ENCODE measurements at regions not wholly inside any gene's neighbourhood (a gene's known extent, or its start where the extent isn't known, plus 50 kb on each side); places are given as distances from the start of the nearest gene placed in this dataset.

- no peak overlapping the region for H3K4me3 ChIP-seq (ENCODE audit: low read depth, low read length)
- TF ChIP-seq CTCF (IDR thresholded peaks at IDR 0.05; ENCODE audit: borderline replicate concordance, insufficient read depth, low read depth, low read length), result no peak
Observed at GRCh38 chr9:134544388-134545214, 97.0 kb upstream of the COL5A1 start.

- no peak overlapping the region for H3K4me3 ChIP-seq (ENCODE audit: low read depth, low read length)
- TF ChIP-seq CTCF (IDR thresholded peaks at IDR 0.05; ENCODE audit: borderline replicate concordance, insufficient read depth, low read depth, low read length), result no peak
Observed at GRCh38 chr9:134545215-134545542, 96.4 kb upstream of the COL5A1 start.

- TF ChIP-seq CTCF (IDR thresholded peaks at IDR 0.05; ENCODE audit: borderline replicate concordance, insufficient read depth, low read depth, low read length), result no peak
- no peak overlapping the region for H3K4me3 ChIP-seq (ENCODE audit: low read depth, low read length)
Observed at GRCh38 chr9:134545543-134546245, 95.9 kb upstream of the COL5A1 start.

GRCh38 chr9:134546246-134546731 lies 95.3 kb upstream of the COL5A1 start:
- H3K4me3 ChIP-seq (ENCODE audit: low read depth, low read length), result no peak overlapping the region
- TF ChIP-seq CTCF (IDR thresholded peaks at IDR 0.05; ENCODE audit: borderline replicate concordance, insufficient read depth, low read depth, low read length), result no peak

GRCh38 chr9:134546746-134547145 lies 94.9 kb upstream of the COL5A1 start:
- no peak overlapping the region for H3K4me3 ChIP-seq (ENCODE audit: low read depth, low read length)
- no peak for TF ChIP-seq CTCF (IDR thresholded peaks at IDR 0.05; ENCODE audit: borderline replicate concordance, insufficient read depth, low read depth, low read length)

GRCh38 chr9:134547161-134548100 lies 94.2 kb upstream of the COL5A1 start:
- no peak overlapping the region for H3K4me3 ChIP-seq (ENCODE audit: low read depth, low read length)
- no peak for TF ChIP-seq CTCF (IDR thresholded peaks at IDR 0.05; ENCODE audit: borderline replicate concordance, insufficient read depth, low read depth, low read length)

All from GM12875 (cell line).